ENCODE measurements at regions not wholly inside any gene's neighbourhood (a gene's known extent, or its start where the extent isn't known, plus 50 kb on each side); places are given as distances from the start of the nearest gene placed in this dataset.

DNA sequence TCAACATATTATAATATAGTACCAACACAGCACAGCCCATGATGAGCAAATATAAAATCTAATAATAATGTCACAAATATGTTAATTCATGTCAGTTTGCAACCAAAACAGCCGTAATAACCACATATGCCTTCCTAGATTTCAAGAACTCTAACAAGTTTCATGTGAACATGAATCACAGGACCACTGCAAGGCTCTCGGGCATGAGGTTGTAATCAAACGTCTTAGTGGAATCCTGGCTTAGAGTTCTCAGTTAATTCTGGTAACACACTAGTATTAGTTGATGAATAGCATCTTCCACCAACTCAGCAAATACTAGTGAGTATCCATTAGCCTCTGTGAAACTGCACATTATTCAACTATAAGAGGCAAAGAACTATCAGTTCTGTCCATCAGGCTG, 379.3 kb upstream of the TENM3 start:
- SMC1A ChIA-PET (ENCODE audit: uncharacterized antibody, unreplicated experiment), result no interaction called here
- no peak for FAIRE-seq

More for the DNA sequence above, 379.3 kb upstream of the TENM3 start:
- no peak overlapping the region for H3K4me3 ChIP-seq
- no peaks in the 10 kb centered on the region for H3K79me2 ChIP-seq (ENCODE audit: control insufficient read depth, insufficient read depth, low read length)
- DNase-seq (ENCODE audit: low read depth, low spot score) (no peak), ATAC-seq (no peak)
- no peak overlapping the region for H3K27ac ChIP-seq (ENCODE audit: control insufficient read depth, insufficient read depth)
- no peaks in the 10 kb centered on the region for H3K27me3 ChIP-seq (replicated peaks in 1 of 2; ENCODE audit: control insufficient read depth in 2 of 2, insufficient read depth in 2 of 2, low read length in 1 of 2)
- H4K20me1 ChIP-seq (ENCODE audit: control insufficient read depth, insufficient read depth), result no peaks in the 10 kb centered on the region
- no peak overlapping the region for H3K4me2 ChIP-seq (ENCODE audit: control insufficient read depth, insufficient read depth)
- intact Hi-C loops (cut with micrococcal nuclease; ENCODE audit: unreplicated experiment), result no loop called here
- POLR2A ChIA-PET, result no interaction called here
- H3K9me3 ChIP-seq (replicated peaks; ENCODE audit: control insufficient read depth, insufficient read depth, low read length), result no peaks in the 10 kb centered on the region
- CTCF ChIA-PET, result no interaction called here
- 25% methylated on average over 3 of the region's 3 CpGs for WGBS (ENCODE audit: insufficient coverage, insufficient replicate concordance, low lambda C conversion rate, missing lambda C conversion rate)
- BruUV-seq (replicated peaks), result no TSS peak
- in situ Hi-C loops (cut with MboI), result no loop called here
- H2AFZ ChIP-seq (ENCODE audit: control insufficient read depth, low read depth, low read length), result no peak overlapping the region
- TF ChIP-seq GATAD2B (conservative IDR thresholded peaks at IDR 0.05; ENCODE audit: low read depth) (no peak), JUNB (IDR thresholded peaks at IDR 0.05) (no peak), NR2C1 (IDR thresholded peaks at IDR 0.05) (no peak), BCL3 (IDR thresholded peaks at IDR 0.05; ENCODE audit: borderline replicate concordance, insufficient read depth, low read depth, low read length, poor library complexity, severe bottlenecking) (no peak), BACH1 (IDR thresholded peaks at IDR 0.05; ENCODE audit: borderline replicate concordance) (no peak), ASH2L (IDR thresholded peaks at IDR 0.05; ENCODE audit: borderline replicate concordance, low read depth) (no peak), ZNF217 (IDR thresholded peaks at IDR 0.05) (no peak), ESRRA (IDR thresholded peaks at IDR 0.05; ENCODE audit: low read length) (no peak), E2F4 (IDR thresholded peaks at IDR 0.05; ENCODE audit: low read depth, low read length) (no peak), RB1 (IDR thresholded peaks at IDR 0.05; ENCODE audit: borderline replicate concordance) (no peak), PBX3 (IDR thresholded peaks at IDR 0.05; ENCODE audit: insufficient replicate concordance, low read depth, low read length) (no peak)
- TF ChIP-seq, protein P1, sequence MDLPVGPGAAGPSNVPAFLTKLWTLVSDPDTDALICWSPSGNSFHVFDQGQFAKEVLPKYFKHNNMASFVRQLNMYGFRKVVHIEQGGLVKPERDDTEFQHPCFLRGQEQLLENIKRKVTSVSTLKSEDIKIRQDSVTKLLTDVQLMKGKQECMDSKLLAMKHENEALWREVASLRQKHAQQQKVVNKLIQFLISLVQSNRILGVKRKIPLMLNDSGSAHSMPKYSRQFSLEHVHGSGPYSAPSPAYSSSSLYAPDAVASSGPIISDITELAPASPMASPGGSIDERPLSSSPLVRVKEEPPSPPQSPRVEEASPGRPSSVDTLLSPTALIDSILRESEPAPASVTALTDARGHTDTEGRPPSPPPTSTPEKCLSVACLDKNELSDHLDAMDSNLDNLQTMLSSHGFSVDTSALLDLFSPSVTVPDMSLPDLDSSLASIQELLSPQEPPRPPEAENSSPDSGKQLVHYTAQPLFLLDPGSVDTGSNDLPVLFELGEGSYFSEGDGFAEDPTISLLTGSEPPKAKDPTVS (IDR thresholded peaks at IDR 0.05; ENCODE audit: low read depth, low read length), result no peak
- RAD21 ChIA-PET (ENCODE audit: unreplicated experiment), result no interaction called here
- no peaks in the 10 kb centered on the region for H3K4me1 ChIP-seq (ENCODE audit: control insufficient read depth, insufficient read depth, low read length)
- no peak overlapping the region for H3K9ac ChIP-seq (ENCODE audit: control insufficient read depth, insufficient read depth, low read length)
- H3K36me3 ChIP-seq (ENCODE audit: control insufficient read depth in 2 of 2, insufficient read depth in 2 of 2, low read length in 1 of 2), result no peaks in the 10 kb centered on the region

Measured in GM12878 (cell line).